ENCODE measurements at regions not wholly inside any gene's neighbourhood (a gene's known extent, or its start where the extent isn't known, plus 50 kb on each side); places are given as distances from the start of the nearest gene placed in this dataset.

GRCh38 chr7:68846811-68847325 lies 751.4 kb upstream of the AUTS2 start:
- Histone ChIP-seq H2BK120ac (ENCODE audit: low read depth, low read length) (no peak overlapping the region), H2BK5ac (ENCODE audit: low read depth, low read length, poor library complexity, severe bottlenecking) (no peak overlapping the region), H3K4me3 (ENCODE audit: insufficient read depth in 1 of 2, low read depth in 1 of 2, low read length in 2 of 2) (no peak overlapping the region), H2AK5ac (ENCODE audit: low read length, severe bottlenecking) (no peak overlapping the region), H3K23ac (ENCODE audit: low read length in 2 of 2) (no peak overlapping the region), H3K4me1 (ENCODE audit: control insufficient read depth, insufficient read depth, low read depth, low read length) (no peaks in the 10 kb centered on the region), H3K18ac (ENCODE audit: low read depth in 1 of 2, low read length in 2 of 2) (no peak overlapping the region), H4K91ac (ENCODE audit: low read length) (no peak overlapping the region), H3K79me1 (replicated peaks; ENCODE audit: low read length, poor library complexity, severe bottlenecking) (no peaks in the 10 kb centered on the region), H3K4ac (ENCODE audit: low read depth in 1 of 2, low read length in 2 of 2) (no peak overlapping the region), H3K27ac (ENCODE audit: low read length, poor library complexity, severe bottlenecking) (no peak overlapping the region), H3K36me3 (ENCODE audit: control insufficient read depth in 1 of 2, insufficient read depth in 2 of 2, low read depth in 1 of 2, low read length in 2 of 2) (no peaks in the 10 kb centered on the region), H3K4me2 (ENCODE audit: low read length, poor library complexity, severe bottlenecking) (no peak overlapping the region), H2BK15ac (ENCODE audit: low read depth, poor library complexity, severe bottlenecking) (no peak overlapping the region), H3K9ac (ENCODE audit: low read length) (no peak overlapping the region), H2BK12ac (ENCODE audit: low read length in 2 of 2) (no peak overlapping the region), H3K9me3 (ENCODE audit: control insufficient read depth, low read length) (peaks cover 11% of the 10 kb centered on the region), H3K14ac (ENCODE audit: low read length in 2 of 2) (no peak overlapping the region), H4K8ac (ENCODE audit: low read length) (no peak overlapping the region), H3K27me3 (ENCODE audit: control insufficient read depth in 1 of 2, insufficient read depth in 1 of 2, low read length in 2 of 2) (no peaks in the 10 kb centered on the region), H2AFZ (ENCODE audit: low read depth, low read length) (no peak overlapping the region)
- no peak for DNase-seq
- 81% methylated on average over 12 of the region's 13 CpGs for WGBS

- H2BK5ac ChIP-seq (ENCODE audit: low read depth, low read length, poor library complexity, severe bottlenecking), result no peak overlapping the region
- no peak overlapping the region for H3K4me2 ChIP-seq (ENCODE audit: low read length, poor library complexity, severe bottlenecking)
- no peak overlapping the region for H3K9ac ChIP-seq (ENCODE audit: low read length)
- H2AFZ ChIP-seq (ENCODE audit: low read depth, low read length), result no peak overlapping the region
- no peak overlapping the region for H4K8ac ChIP-seq (ENCODE audit: low read length)
- no peak overlapping the region for H2AK5ac ChIP-seq (ENCODE audit: low read length, severe bottlenecking)
- H2BK120ac ChIP-seq (ENCODE audit: low read depth, low read length), result no peak overlapping the region
- WGBS, result 82% methylated on average over 6 of the region's 6 CpGs
- no peak overlapping the region for H2BK12ac ChIP-seq (ENCODE audit: low read length in 2 of 2)
- H3K36me3 ChIP-seq (ENCODE audit: control insufficient read depth in 1 of 2, insufficient read depth in 2 of 2, low read depth in 1 of 2, low read length in 2 of 2), result no peaks in the 10 kb centered on the region
- no peak overlapping the region for H4K91ac ChIP-seq (ENCODE audit: low read length)
- no peak overlapping the region for H3K18ac ChIP-seq (ENCODE audit: low read depth in 1 of 2, low read length in 2 of 2)
- no peak overlapping the region for H3K27ac ChIP-seq (ENCODE audit: low read length, poor library complexity, severe bottlenecking)
- no peaks in the 10 kb centered on the region for H3K4me1 ChIP-seq (ENCODE audit: control insufficient read depth, insufficient read depth, low read depth, low read length)
- H3K4me3 ChIP-seq (ENCODE audit: insufficient read depth in 1 of 2, low read depth in 1 of 2, low read length in 2 of 2), result no peak overlapping the region
- no peak overlapping the region for H2BK15ac ChIP-seq (ENCODE audit: low read depth, poor library complexity, severe bottlenecking)
- no peak overlapping the region for H3K23ac ChIP-seq (ENCODE audit: low read length in 2 of 2)
- no peaks in the 10 kb centered on the region for H3K79me1 ChIP-seq (replicated peaks; ENCODE audit: low read length, poor library complexity, severe bottlenecking)
- H3K14ac ChIP-seq (ENCODE audit: low read length in 2 of 2), result no peak overlapping the region
- H3K27me3 ChIP-seq (ENCODE audit: control insufficient read depth in 1 of 2, insufficient read depth in 1 of 2, low read length in 2 of 2), result no peaks in the 10 kb centered on the region
- no peak overlapping the region for H3K4ac ChIP-seq (ENCODE audit: low read depth in 1 of 2, low read length in 2 of 2)
- DNase-seq, result no peak
- H3K9me3 ChIP-seq (ENCODE audit: control insufficient read depth, low read length), result peaks cover 6% of the 10 kb centered on the region
Measured at GRCh38 chr7:68853254-68853653, 745.0 kb upstream of the AUTS2 start.

- H3K4ac ChIP-seq (ENCODE audit: low read depth in 1 of 2, low read length in 2 of 2), result no peak overlapping the region
- H3K9ac ChIP-seq (ENCODE audit: low read length), result no peak overlapping the region
- H4K8ac ChIP-seq (ENCODE audit: low read length), result no peak overlapping the region
- no peak overlapping the region for H2AFZ ChIP-seq (ENCODE audit: low read depth, low read length)
- no peak overlapping the region for H3K14ac ChIP-seq (ENCODE audit: low read length in 2 of 2)
- no peak overlapping the region for H3K23ac ChIP-seq (ENCODE audit: low read length in 2 of 2)
- no peaks in the 10 kb centered on the region for H3K27me3 ChIP-seq (ENCODE audit: control insufficient read depth in 1 of 2, insufficient read depth in 1 of 2, low read length in 2 of 2)
- H3K4me2 ChIP-seq (ENCODE audit: low read length, poor library complexity, severe bottlenecking), result no peak overlapping the region
- no peaks in the 10 kb centered on the region for H3K4me1 ChIP-seq (ENCODE audit: control insufficient read depth, insufficient read depth, low read depth, low read length)
- no peak overlapping the region for H3K27ac ChIP-seq (ENCODE audit: low read length, poor library complexity, severe bottlenecking)
- DNase-seq, result no peak
- H2AK5ac ChIP-seq (ENCODE audit: low read length, severe bottlenecking), result no peak overlapping the region
- 89% methylated on average over 1 of the region's 1 CpG for WGBS
- H4K91ac ChIP-seq (ENCODE audit: low read length), result no peak overlapping the region
- no peaks in the 10 kb centered on the region for H3K79me1 ChIP-seq (replicated peaks; ENCODE audit: low read length, poor library complexity, severe bottlenecking)
- H3K4me3 ChIP-seq (ENCODE audit: insufficient read depth in 1 of 2, low read depth in 1 of 2, low read length in 2 of 2), result no peak overlapping the region
- no peak overlapping the region for H3K18ac ChIP-seq (ENCODE audit: low read depth in 1 of 2, low read length in 2 of 2)
- no peak overlapping the region for H2BK120ac ChIP-seq (ENCODE audit: low read depth, low read length)
- H2BK12ac ChIP-seq (ENCODE audit: low read length in 2 of 2), result no peak overlapping the region
- no peak overlapping the region for H2BK5ac ChIP-seq (ENCODE audit: low read depth, low read length, poor library complexity, severe bottlenecking)
- no peaks in the 10 kb centered on the region for H3K9me3 ChIP-seq (ENCODE audit: control insufficient read depth, low read length)
- H3K36me3 ChIP-seq (ENCODE audit: control insufficient read depth in 1 of 2, insufficient read depth in 2 of 2, low read depth in 1 of 2, low read length in 2 of 2), result no peaks in the 10 kb centered on the region
- no peak overlapping the region for H2BK15ac ChIP-seq (ENCODE audit: low read depth, poor library complexity, severe bottlenecking)
Measured at GRCh38 chr7:68857571-68857970, 740.7 kb upstream of the AUTS2 start.

GRCh38 chr7:68858497-68858896 lies 739.8 kb upstream of the AUTS2 start:
- peaks cover 0 to 3% of the 10 kb centered on the region in 2 experiments for H3K27me3 ChIP-seq (ENCODE audit: control insufficient read depth in 1 of 2, insufficient read depth in 1 of 2, low read length in 2 of 2)
- no peak overlapping the region for H2BK120ac ChIP-seq (ENCODE audit: low read depth, low read length)
- H3K36me3 ChIP-seq (ENCODE audit: control insufficient read depth in 1 of 2, insufficient read depth in 2 of 2, low read depth in 1 of 2, low read length in 2 of 2), result no peaks in the 10 kb centered on the region
- H3K23ac ChIP-seq (ENCODE audit: low read length in 2 of 2), result no peak overlapping the region
- no peak overlapping the region for H3K14ac ChIP-seq (ENCODE audit: low read length in 2 of 2)
- no peak overlapping the region for H2BK5ac ChIP-seq (ENCODE audit: low read depth, low read length, poor library complexity, severe bottlenecking)
- H3K4me3 ChIP-seq (ENCODE audit: insufficient read depth in 1 of 2, low read depth in 1 of 2, low read length in 2 of 2), result no peak overlapping the region
- H2BK15ac ChIP-seq (ENCODE audit: low read depth, poor library complexity, severe bottlenecking), result no peak overlapping the region
- H3K27ac ChIP-seq (ENCODE audit: low read length, poor library complexity, severe bottlenecking), result no peak overlapping the region
- no peak overlapping the region for H2AFZ ChIP-seq (ENCODE audit: low read depth, low read length)
- 86% methylated on average over 1 of the region's 1 CpG for WGBS
- no peak for DNase-seq
- H3K4me1 ChIP-seq (ENCODE audit: control insufficient read depth, insufficient read depth, low read depth, low read length), result no peaks in the 10 kb centered on the region
- H3K79me1 ChIP-seq (replicated peaks; ENCODE audit: low read length, poor library complexity, severe bottlenecking), result no peaks in the 10 kb centered on the region
- no peak overlapping the region for H3K18ac ChIP-seq (ENCODE audit: low read depth in 1 of 2, low read length in 2 of 2)
- H3K4me2 ChIP-seq (ENCODE audit: low read length, poor library complexity, severe bottlenecking), result no peak overlapping the region
- no peak overlapping the region for H3K4ac ChIP-seq (ENCODE audit: low read depth in 1 of 2, low read length in 2 of 2)
- no peak overlapping the region for H2BK12ac ChIP-seq (ENCODE audit: low read length in 2 of 2)
- H4K8ac ChIP-seq (ENCODE audit: low read length), result no peak overlapping the region
- no peaks in the 10 kb centered on the region for H3K9me3 ChIP-seq (ENCODE audit: control insufficient read depth, low read length)
- H2AK5ac ChIP-seq (ENCODE audit: low read length, severe bottlenecking), result no peak overlapping the region
- no peak overlapping the region for H3K9ac ChIP-seq (ENCODE audit: low read length)
- H4K91ac ChIP-seq (ENCODE audit: low read length), result no peak overlapping the region
